ENCODE measurements at regions not wholly inside any gene's neighbourhood (a gene's known extent, or its start where the extent isn't known, plus 50 kb on each side); places are given as distances from the start of the nearest gene placed in this dataset.
A peak's percentile ranks its signal among the peaks of the same experiment; 100 is the strongest.

DNA sequence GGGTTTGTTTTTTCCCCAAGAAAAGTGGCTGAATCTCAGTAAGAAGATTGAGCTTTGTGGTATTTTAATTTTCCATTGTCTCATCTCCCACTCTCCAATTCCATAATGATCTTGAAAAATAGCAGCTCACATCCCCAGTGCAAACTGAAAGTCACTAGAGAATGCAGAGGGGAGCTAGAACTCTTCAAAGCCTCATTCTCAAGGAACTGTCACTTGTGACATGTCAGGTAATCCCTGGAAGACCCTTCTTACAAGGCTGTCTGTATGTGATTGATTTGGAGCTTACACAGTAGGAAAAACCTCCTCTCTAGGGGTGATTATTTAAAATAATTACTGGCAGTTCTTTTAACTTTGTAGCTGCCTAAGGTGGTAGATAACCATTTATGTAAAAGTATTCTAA lies 420.4 kb downstream of the CDH26 start:
- Histone ChIP-seq H4K20me1 (ENCODE audit: insufficient read depth, low read length) (no peaks in the 10 kb centered on the region), H3K27ac (ENCODE audit: low read depth, low read length) (no peak overlapping the region), H2AFZ (ENCODE audit: low read depth, low read length) (no peak overlapping the region), H3K36me3 (ENCODE audit: insufficient read depth, low read length) (no peaks in the 10 kb centered on the region), H3K27me3 (ENCODE audit: insufficient read depth, low read length) (no peaks in the 10 kb centered on the region), H3K4me2 (ENCODE audit: low read length) (no peak overlapping the region), H3K9ac (ENCODE audit: low read length) (no peak overlapping the region), H3K79me2 (ENCODE audit: insufficient read depth, low read length) (no peaks in the 10 kb centered on the region), H3K4me3 (ENCODE audit: insufficient read depth, low read depth, low read length) (no peak overlapping the region), H3K9me3 (ENCODE audit: insufficient read depth, low read depth, low read length) (no peaks in the 10 kb centered on the region), H3K4me1 (ENCODE audit: insufficient read depth, low read length) (no peaks in the 10 kb centered on the region)
- Mint-ChIP-seq H3K9me3 (ENCODE audit: unreplicated experiment) (peaks cover 3% of the 10 kb centered on the region), H3K36me3 (ENCODE audit: low read depth, unreplicated experiment) (no peaks in the 10 kb centered on the region), H3K4me1 (ENCODE audit: low read depth, unreplicated experiment) (peaks cover 4% of the 10 kb centered on the region), H3K4me3 (ENCODE audit: unreplicated experiment) (no peak overlapping the region), H3K27ac (ENCODE audit: unreplicated experiment) (no peak overlapping the region), H3K27me3 (ENCODE audit: low read depth, unreplicated experiment) (peaks cover 7% of the 10 kb centered on the region)
- TF ChIP-seq, protein P1, sequence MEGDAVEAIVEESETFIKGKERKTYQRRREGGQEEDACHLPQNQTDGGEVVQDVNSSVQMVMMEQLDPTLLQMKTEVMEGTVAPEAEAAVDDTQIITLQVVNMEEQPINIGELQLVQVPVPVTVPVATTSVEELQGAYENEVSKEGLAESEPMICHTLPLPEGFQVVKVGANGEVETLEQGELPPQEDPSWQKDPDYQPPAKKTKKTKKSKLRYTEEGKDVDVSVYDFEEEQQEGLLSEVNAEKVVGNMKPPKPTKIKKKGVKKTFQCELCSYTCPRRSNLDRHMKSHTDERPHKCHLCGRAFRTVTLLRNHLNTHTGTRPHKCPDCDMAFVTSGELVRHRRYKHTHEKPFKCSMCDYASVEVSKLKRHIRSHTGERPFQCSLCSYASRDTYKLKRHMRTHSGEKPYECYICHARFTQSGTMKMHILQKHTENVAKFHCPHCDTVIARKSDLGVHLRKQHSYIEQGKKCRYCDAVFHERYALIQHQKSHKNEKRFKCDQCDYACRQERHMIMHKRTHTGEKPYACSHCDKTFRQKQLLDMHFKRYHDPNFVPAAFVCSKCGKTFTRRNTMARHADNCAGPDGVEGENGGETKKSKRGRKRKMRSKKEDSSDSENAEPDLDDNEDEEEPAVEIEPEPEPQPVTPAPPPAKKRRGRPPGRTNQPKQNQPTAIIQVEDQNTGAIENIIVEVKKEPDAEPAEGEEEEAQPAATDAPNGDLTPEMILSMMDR (IDR thresholded peaks at IDR 0.05; ENCODE audit: insufficient read depth, low read depth, low read length): no peak
- TF ChIP-seq EZH2 (IDR thresholded peaks at IDR 0.05; ENCODE audit: insufficient read depth, low read length): no peak
- FAIRE-seq (no peak), DNase-seq (ENCODE audit: low read depth) (no peak)

DNA sequence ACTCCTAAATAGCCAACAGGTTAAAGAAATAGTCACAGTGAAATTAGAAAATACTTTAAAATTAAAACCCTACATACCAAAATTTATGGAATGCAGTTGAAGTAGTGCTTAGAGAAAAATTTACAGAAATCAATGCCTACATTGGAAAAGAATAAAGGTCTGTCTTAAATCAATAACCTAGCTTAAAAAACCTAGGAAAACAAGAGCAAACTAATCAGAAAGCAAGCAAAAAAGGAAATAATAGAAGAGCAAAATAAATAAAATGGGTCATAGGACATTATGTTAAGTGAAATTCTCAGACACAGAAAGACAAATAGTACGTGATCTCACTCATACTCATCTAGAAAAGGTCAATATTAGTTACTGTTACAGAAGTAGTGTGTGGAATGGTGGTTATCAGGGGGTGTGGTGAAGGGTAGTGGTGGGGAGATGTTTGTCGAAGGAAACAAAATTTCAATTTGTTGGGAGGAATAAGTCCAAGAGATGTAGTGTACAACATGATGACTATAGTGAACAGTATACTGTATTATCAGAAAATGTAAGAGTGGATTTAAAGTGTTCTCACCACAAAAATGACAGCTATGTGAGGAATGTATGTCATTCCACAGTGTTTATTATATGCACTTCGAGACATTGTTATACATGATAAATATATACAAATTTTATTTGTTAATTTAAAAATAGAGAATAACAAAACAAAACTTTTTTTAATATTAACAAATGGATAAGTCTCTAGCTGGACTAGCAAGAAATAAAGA lies 423.6 kb downstream of the CDH26 start:
- H3K27ac Mint-ChIP-seq (ENCODE audit: unreplicated experiment): peak overlapping the region; percentile 67
- H3K4me2 ChIP-seq (ENCODE audit: low read length): no peak overlapping the region
- H3K9me3 Mint-ChIP-seq (ENCODE audit: unreplicated experiment): no peaks in the 10 kb centered on the region
- peaks cover 4% of the 10 kb centered on the region for H3K4me1 Mint-ChIP-seq (ENCODE audit: low read depth, unreplicated experiment)
- FAIRE-seq (no peak), DNase-seq (ENCODE audit: low read depth) (no peak)
- H3K4me1 ChIP-seq (ENCODE audit: insufficient read depth, low read length): no peaks in the 10 kb centered on the region
- H2AFZ ChIP-seq (ENCODE audit: low read depth, low read length): no peak overlapping the region
- peaks cover 3% of the 10 kb centered on the region for H3K27me3 Mint-ChIP-seq (ENCODE audit: low read depth, unreplicated experiment)
- no peaks in the 10 kb centered on the region for H3K36me3 ChIP-seq (ENCODE audit: insufficient read depth, low read length)
- no peak overlapping the region for H3K4me3 Mint-ChIP-seq (ENCODE audit: unreplicated experiment)
- H3K27me3 ChIP-seq (ENCODE audit: insufficient read depth, low read length): no peaks in the 10 kb centered on the region
- no peak overlapping the region for H3K9ac ChIP-seq (ENCODE audit: low read length)
- no peak overlapping the region for H3K4me3 ChIP-seq (ENCODE audit: insufficient read depth, low read depth, low read length)
- H3K27ac ChIP-seq (ENCODE audit: low read depth, low read length): no peak overlapping the region
- H3K36me3 Mint-ChIP-seq (ENCODE audit: low read depth, unreplicated experiment): no peaks in the 10 kb centered on the region
- H3K9me3 ChIP-seq (ENCODE audit: insufficient read depth, low read depth, low read length): no peaks in the 10 kb centered on the region
- TF ChIP-seq EZH2 (IDR thresholded peaks at IDR 0.05; ENCODE audit: insufficient read depth, low read length): no peak
- TF ChIP-seq, protein P1 (IDR thresholded peaks at IDR 0.05; ENCODE audit: insufficient read depth, low read depth, low read length): no peak
- H4K20me1 ChIP-seq (ENCODE audit: insufficient read depth, low read length): no peaks in the 10 kb centered on the region
- no peaks in the 10 kb centered on the region for H3K79me2 ChIP-seq (ENCODE audit: insufficient read depth, low read length)

DNA sequence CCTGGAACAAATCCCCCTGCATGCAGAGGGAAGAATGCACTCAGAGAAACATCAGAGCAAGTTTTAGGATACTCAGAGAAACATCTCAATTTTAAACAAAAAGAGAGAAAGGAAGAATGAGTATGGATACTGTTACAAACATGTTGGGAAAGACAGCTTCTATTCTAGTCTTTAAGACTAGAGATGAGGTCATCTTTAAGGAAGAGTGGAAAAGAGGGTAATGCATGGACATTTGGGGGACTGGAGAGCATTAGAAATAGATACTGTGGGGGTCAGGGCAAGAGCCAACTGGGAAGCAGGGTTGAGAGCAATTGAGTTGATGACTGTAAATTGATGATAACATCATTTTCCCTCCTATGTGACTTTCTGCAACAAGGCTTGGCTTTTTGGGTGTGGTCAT lies 431.2 kb downstream of the CDH26 start:
- Mint-ChIP-seq H3K4me1 (ENCODE audit: low read depth, unreplicated experiment) (no peaks in the 10 kb centered on the region), H3K27ac (ENCODE audit: unreplicated experiment) (no peak overlapping the region), H3K9me3 (ENCODE audit: unreplicated experiment) (no peaks in the 10 kb centered on the region), H3K27me3 (ENCODE audit: low read depth, unreplicated experiment) (peaks cover 15% of the 10 kb centered on the region), H3K4me3 (ENCODE audit: unreplicated experiment) (no peak overlapping the region), H3K36me3 (ENCODE audit: low read depth, unreplicated experiment) (no peaks in the 10 kb centered on the region)
- H3K4me1 ChIP-seq (ENCODE audit: insufficient read depth, low read length): no peaks in the 10 kb centered on the region
- no peak overlapping the region for H3K27ac ChIP-seq (ENCODE audit: low read depth, low read length)
- no peaks in the 10 kb centered on the region for H3K79me2 ChIP-seq (ENCODE audit: insufficient read depth, low read length)
- TF ChIP-seq EZH2 (IDR thresholded peaks at IDR 0.05; ENCODE audit: insufficient read depth, low read length): no peak
- TF ChIP-seq, protein P1 (IDR thresholded peaks at IDR 0.05; ENCODE audit: insufficient read depth, low read depth, low read length): no peak
- H3K27me3 ChIP-seq (ENCODE audit: insufficient read depth, low read length): no peaks in the 10 kb centered on the region
- no peak for DNase-seq (ENCODE audit: low read depth)
- no peaks in the 10 kb centered on the region for H4K20me1 ChIP-seq (ENCODE audit: insufficient read depth, low read length)
- no peaks in the 10 kb centered on the region for H3K36me3 ChIP-seq (ENCODE audit: insufficient read depth, low read length)
- H3K4me2 ChIP-seq (ENCODE audit: low read length): no peak overlapping the region
- H2AFZ ChIP-seq (ENCODE audit: low read depth, low read length): no peak overlapping the region
- H3K4me3 ChIP-seq (ENCODE audit: insufficient read depth, low read depth, low read length): no peak overlapping the region
- FAIRE-seq: no peak
- no peak overlapping the region for H3K9ac ChIP-seq (ENCODE audit: low read length)
- no peaks in the 10 kb centered on the region for H3K9me3 ChIP-seq (ENCODE audit: insufficient read depth, low read depth, low read length)

Data from astrocyte (in vitro differentiated cells and primary cell).